ENCODE measurements at regions not wholly inside any gene's neighbourhood (a gene's known extent, or its start where the extent isn't known, plus 50 kb on each side); places are given as distances from the start of the nearest gene placed in this dataset.

- Histone ChIP-seq H3K18ac (ENCODE audit: low read depth, low read length) (no peak overlapping the region), H4K5ac (ENCODE audit: low read depth, low read length) (no peak overlapping the region), H3K27me3 (ENCODE audit: control insufficient read depth, insufficient read depth, low read length) (no peaks in the 10 kb centered on the region), H3K9me3 (ENCODE audit: control insufficient read depth, insufficient read depth, low read length) (no peaks in the 10 kb centered on the region), H4K20me1 (ENCODE audit: insufficient read depth, low read length) (no peaks in the 10 kb centered on the region), H3K36me3 (ENCODE audit: control insufficient read depth, insufficient read depth, low read length) (no peaks in the 10 kb centered on the region), H2AK5ac (ENCODE audit: low read depth, low read length) (no peak overlapping the region), H2BK20ac (ENCODE audit: low read depth, low read length) (no peak overlapping the region), H2AFZ (replicated peaks; ENCODE audit: low read length, poor library complexity) (no peak overlapping the region), H3K27ac (ENCODE audit: insufficient read depth, low read length) (no peak overlapping the region), H3K4me1 (ENCODE audit: control insufficient read depth, insufficient read depth, low read length) (no peaks in the 10 kb centered on the region), H3K9ac (ENCODE audit: low read depth, low read length) (no peak overlapping the region), H2BK15ac (ENCODE audit: low read depth, low read length) (no peak overlapping the region), H2AK9ac (replicated peaks; ENCODE audit: low read depth, low read length, poor library complexity) (no peak overlapping the region), H3K4me2 (ENCODE audit: low read depth, low read length) (no peak overlapping the region), H3K9me1 (ENCODE audit: insufficient read depth, low read length) (no peaks in the 10 kb centered on the region), H3K14ac (replicated peaks; ENCODE audit: low read depth, low read length) (no peak overlapping the region), H3K79me1 (ENCODE audit: low read depth in 1 of 2, low read length in 2 of 2) (no peaks in the 10 kb centered on the region), H2BK120ac (ENCODE audit: low read depth, low read length) (no peak overlapping the region), H3K23ac (ENCODE audit: low read depth, low read length) (no peak overlapping the region), H2BK5ac (ENCODE audit: low read depth, low read length, poor library complexity, severe bottlenecking) (no peak overlapping the region), H3K4ac (ENCODE audit: low read depth, low read length) (no peak overlapping the region), H4K8ac (ENCODE audit: low read depth in 2 of 2, low read length in 2 of 2) (no peak overlapping the region), H3K56ac (ENCODE audit: extremely low read depth, insufficient read depth, low read length) (no peak overlapping the region), H4K91ac (ENCODE audit: insufficient read depth, low read depth, low read length) (no peak overlapping the region), H3K4me3 (ENCODE audit: insufficient read depth, low read depth, low read length) (no peak overlapping the region)
- TF ChIP-seq SMC3 (IDR thresholded peaks at IDR 0.05; ENCODE audit: low read depth, low read length) (no peak), POLR2A (IDR thresholded peaks at IDR 0.05; ENCODE audit: low read depth, low read length) (no peak), RCOR1 (IDR thresholded peaks at IDR 0.05; ENCODE audit: insufficient replicate concordance, low read length) (no peak), CTCF (conservative IDR thresholded peaks at IDR 0.05; ENCODE audit: low read depth, low read length) (no peak), ELK1 (IDR thresholded peaks at IDR 0.05; ENCODE audit: borderline replicate concordance, low read depth, low read length) (no peak), CHD1 (IDR thresholded peaks at IDR 0.05; ENCODE audit: low read depth, low read length) (no peak), MAFK (IDR thresholded peaks at IDR 0.05; ENCODE audit: low read depth, low read length) (no peak), MXI1 (IDR thresholded peaks at IDR 0.05; ENCODE audit: borderline replicate concordance, low read depth, low read length) (no peak), CEBPB (IDR thresholded peaks at IDR 0.05; ENCODE audit: low read depth, low read length) (no peak), FOS (IDR thresholded peaks at IDR 0.05; ENCODE audit: low read depth, low read length) (no peak)
- 40% methylated on average over 2 of the region's 4 CpGs; no CpG with 5 or more reads in 1 of the 2 experiments for WGBS, 2 experiments (ENCODE audit: extremely low coverage in 2 of 2, insufficient read length in 1 of 2)
- ATAC-seq (ENCODE audit: low read depth) (no peak), DNase-seq (no peak)
- in situ Hi-C loops (cut with MboI; ENCODE audit: low sequenced_read_pairs) (no loop called here), intact Hi-C loops (cut with micrococcal nuclease) (no loop called here), dilution Hi-C loops (cut with HindIII; ENCODE audit: low sequenced_read_pairs, unreplicated experiment) (no loop called here)
- ChIA-PET POLR2A (ENCODE audit: unreplicated experiment) (interaction anchor here (0.5 kb wide), 1 partner anchor 82 kb away, joined by 5 read pairs; no protein-coding TSS in a partner anchor), CTCF (no interaction called here)
- no TSS peak for BruUV-seq (replicated peaks)
Observed at GRCh38 chr5:109920736-109921135, 231.0 kb downstream of the MAN2A1 start.

Measured in IMR-90 (cell line).